GM21528 (cell line): ENCODE measurements at regions not wholly inside any gene's neighbourhood (a gene's known extent, or its start where the extent isn't known, plus 50 kb on each side); places are given as distances from the start of the nearest gene placed in this dataset.

Source experiments
- ATAC-seq: cut with Tn5 transposase; IDR thresholded peaks from one replicate; pipeline ENCODE4 v1.9.1; 2021; ENCODE audit warnings: mild to moderate bottlenecking, moderate library complexity; ENCODE audit not compliant: unreplicated experiment, low FRiP score

GRCh38 chr4:180207921-180208320, 2035.3 kb upstream of the TENM3 start:
- no peak for ATAC-seq

- ATAC-seq, result no peak
Observed at GRCh38 chr4:180217070-180217469, 2026.1 kb upstream of the TENM3 start.

DNA sequence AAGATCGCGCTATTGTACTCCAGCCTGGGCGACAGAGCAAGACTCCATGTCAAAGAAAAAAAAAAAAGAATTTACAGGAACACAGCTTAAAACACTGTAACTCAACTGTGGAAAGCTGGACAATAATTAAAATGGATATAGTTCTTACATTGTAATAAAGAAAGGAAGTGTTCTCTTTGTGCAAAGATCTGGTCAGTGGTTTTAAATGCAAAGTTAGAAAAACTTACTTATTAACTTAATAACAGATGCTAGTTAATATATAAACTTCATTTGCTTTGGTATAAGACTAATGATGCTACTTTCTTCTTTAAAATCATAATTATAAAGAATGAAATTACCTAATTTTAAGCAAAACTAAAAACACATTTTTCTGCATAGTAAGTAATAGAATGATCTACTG, 2024.1 kb upstream of the TENM3 start:
- no peak for ATAC-seq

- ATAC-seq, result no peak
Observed at GRCh38 chr4:180225977-180226376, 2017.2 kb upstream of the TENM3 start.

DNA sequence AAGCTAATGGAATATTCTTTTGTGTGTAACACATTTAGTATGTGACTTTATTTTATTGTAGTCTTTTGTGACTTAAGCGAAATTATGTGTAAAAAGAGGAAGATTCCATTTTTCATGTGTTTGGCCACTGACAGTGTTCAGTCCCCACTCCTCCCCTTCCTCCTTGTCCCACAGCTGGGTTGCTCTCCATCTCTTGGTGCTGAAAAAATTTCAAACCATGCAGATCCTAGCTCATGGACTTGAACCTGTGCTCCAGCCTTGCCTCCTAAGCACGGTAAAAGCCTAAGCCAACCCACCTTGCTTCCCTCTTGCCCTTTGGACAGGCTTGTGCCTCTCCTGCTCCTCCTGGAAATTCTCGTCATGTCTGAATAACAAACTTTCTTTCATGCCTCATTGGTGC, 2008.5 kb upstream of the TENM3 start:
- ATAC-seq, result no peak

GRCh38 chr4:180240670-180241069, 2002.5 kb upstream of the TENM3 start:
- ATAC-seq, result no peak

DNA sequence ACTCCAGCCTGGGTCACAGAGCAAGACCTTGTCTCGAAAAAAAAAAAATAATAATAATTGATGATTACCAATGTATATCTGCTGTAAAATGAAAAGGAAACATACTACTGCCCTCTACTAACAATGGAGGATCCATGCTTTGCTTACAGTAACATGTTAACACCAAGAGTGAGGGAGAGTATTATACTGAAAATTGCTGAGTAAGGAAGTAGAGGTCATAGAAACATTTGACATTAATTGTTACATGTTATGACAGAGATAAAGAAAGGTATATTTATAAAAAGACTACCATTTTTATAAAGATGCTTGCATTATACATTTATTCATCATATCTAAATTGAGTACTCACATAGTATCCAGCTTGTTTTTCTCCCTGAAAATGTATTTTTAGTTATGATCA, 1989.8 kb upstream of the TENM3 start:
- no peak for ATAC-seq

- no peak for ATAC-seq
Observed at GRCh38 chr4:180261346-180261745, 1981.9 kb upstream of the TENM3 start.

- ATAC-seq, result no peak
Observed at GRCh38 chr4:180280076-180280475, 1963.1 kb upstream of the TENM3 start.

DNA sequence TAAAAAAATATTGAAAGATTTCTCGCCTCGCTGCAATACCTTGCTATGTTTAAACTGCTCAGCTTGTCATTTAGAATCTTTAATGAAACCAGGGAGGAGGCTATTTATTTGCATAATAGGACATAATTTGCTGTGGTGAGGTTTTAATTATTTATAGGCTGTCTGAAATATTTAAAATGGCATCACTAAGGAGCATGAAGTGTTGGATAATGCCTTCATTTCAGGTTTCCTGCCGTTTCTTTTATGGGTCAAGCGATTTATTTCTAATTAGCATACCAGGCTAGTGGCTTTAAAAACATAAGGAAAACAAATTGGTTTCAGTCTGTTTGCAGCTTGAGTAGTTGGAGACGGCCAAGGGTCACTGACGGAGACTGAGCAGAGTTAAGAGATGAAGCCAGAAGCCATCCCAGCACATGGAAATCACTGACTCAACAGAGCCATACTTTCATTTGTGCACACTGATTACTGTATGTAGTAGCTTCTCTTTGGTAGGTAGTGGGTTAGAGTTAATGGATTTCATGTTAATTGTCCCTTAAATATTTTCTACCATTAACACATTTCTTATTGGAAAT, 1962.4 kb upstream of the TENM3 start:
- no peak for ATAC-seq

- ATAC-seq, result no peak
Observed at GRCh38 chr4:180281724-180282123, 1961.5 kb upstream of the TENM3 start.

DNA sequence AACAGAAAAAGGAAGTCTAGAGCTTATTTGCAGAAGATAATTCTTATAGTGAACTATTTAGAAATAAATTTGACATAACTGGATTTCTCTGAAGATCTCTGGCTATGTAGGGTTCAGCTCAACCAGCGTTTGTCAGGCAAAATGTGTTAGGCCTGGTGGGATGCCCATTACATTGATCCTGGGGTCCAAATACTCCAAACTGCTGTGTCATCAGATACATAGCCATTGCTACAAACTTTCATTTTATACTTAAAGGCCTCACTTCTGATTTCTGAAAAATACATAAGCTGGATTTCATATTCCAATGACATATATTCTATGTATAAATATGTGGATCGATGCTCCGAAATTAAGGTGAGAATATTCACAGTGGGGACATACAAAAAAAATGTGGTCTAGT, 1958.9 kb upstream of the TENM3 start:
- ATAC-seq, result no peak

GRCh38 chr4:180285796-180286195, 1957.4 kb upstream of the TENM3 start:
- no peak for ATAC-seq

DNA sequence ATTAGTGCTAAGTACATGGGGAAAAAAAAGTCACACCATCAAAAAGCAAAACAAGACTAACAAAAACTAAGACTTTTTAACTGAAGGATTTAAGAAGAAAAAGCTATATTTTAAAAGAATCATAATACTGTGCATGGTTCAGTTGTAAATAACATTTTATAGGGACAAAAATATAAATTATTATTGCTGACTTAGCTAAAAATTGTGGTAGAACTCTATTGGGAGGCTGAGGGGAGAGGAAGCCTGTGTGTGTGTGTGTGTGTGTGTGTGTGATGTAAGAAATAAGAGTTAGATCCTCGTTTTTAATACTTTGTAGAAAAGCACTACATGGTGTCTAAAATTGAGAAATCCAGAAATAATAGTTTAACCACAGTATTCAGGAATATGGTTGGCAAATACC, 1950.9 kb upstream of the TENM3 start:
- no peak for ATAC-seq

DNA sequence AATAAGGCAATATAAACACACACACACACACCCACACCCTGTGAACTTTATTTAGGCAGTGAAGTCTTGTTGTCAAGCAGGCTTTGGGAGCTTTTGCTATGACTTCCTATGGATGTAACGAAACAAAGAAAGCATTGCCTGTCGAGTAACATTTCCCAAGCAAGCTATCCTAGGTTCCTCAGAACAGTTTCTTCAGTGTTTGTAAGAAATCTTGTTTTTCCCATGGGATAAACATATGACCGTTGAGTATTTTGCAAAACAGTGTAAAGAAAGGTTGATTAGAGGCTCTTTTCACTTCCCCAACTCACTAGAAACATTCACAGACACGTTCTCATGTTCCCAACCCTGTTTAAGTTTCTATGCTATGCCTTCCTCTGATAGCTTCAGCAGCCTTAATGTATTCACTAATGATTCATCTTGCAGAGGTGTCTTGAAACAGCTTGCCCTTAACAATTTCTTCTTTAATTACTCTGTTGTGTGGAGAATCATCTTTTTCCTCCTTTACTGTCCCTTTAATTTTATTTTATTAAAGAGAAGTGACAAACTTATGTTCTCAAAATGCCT, 1947.1 kb upstream of the TENM3 start:
- no peak for ATAC-seq

GRCh38 chr4:180304321-180304720, 1938.9 kb upstream of the TENM3 start:
- no peak for ATAC-seq

DNA sequence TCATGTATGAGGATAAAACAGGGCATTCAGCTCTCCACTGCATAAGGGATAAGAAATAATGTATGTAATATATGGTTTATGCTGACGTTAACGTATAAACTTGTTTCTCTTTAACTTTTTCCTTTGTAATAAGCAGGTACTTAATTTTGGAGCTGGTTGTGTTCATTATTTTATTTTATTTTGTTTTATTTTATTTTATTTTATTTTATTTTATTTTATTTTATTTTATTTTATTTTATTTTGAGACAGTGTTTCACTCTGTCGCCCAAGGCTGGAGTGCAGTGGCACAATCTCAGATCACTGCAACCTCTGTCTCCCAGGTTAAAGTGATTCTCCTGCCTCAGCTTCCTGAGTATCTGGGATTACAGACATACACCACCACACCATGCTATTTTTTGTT, 1932.6 kb upstream of the TENM3 start:
- no peak for ATAC-seq

DNA sequence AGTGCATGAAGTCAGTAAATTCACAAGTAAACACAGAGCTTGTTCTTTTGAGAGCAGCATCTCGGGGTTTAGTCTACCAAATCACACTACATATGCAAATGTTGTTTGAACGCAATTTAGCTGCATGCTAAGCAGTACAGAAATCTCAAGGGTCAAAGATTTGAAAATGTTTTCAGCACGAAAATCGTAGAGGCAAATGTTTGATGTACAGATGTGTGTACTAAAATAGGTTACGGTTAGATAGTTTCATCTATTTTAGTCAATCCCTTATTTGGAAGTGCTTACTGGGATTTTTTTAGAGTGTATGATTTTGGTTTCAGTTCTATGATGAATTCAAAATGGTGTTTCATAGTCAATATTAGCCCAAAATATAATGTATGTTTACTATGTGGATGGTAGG, 1928.2 kb upstream of the TENM3 start:
- no peak for ATAC-seq

DNA sequence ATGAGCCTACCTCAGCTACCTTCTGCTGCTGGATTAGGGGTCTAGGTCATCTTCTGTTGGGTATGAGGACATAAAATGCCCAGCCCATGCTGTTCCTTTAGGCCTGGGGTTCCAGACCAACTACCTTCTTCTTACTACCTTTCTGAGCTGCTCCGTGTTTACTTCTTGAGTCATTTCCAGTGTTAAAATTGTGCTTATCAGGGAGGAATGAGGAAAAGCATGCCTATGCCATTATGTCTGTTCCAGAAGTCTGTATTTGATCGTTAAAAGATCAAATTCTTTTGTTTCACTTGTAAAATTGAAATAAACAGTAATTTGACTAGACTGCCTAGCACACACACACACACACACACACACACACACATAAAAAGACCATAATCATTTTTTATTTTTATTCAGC, 1912.7 kb upstream of the TENM3 start:
- no peak for ATAC-seq

GRCh38 chr4:180333162-180333561, 1910.0 kb upstream of the TENM3 start:
- ATAC-seq, result no peak

DNA sequence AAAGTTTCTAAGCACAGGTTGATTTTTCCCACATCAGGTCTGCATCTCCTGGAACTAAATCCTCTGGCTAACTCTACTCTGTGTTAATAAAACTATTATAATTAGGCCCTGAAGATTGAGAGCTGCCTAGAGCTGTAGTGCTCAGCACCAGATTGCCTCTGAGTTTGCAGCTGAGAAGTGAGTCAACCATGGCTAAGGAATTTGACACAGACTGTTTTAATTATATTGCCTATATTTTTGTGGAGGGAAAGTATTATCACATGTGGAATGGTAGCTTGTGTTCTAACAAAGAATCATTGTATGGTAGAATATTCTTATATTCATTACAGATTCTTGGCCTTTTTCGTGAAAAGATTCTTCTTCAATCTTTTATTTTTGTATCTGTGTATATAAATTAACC, 1907.6 kb upstream of the TENM3 start:
- no peak for ATAC-seq

DNA sequence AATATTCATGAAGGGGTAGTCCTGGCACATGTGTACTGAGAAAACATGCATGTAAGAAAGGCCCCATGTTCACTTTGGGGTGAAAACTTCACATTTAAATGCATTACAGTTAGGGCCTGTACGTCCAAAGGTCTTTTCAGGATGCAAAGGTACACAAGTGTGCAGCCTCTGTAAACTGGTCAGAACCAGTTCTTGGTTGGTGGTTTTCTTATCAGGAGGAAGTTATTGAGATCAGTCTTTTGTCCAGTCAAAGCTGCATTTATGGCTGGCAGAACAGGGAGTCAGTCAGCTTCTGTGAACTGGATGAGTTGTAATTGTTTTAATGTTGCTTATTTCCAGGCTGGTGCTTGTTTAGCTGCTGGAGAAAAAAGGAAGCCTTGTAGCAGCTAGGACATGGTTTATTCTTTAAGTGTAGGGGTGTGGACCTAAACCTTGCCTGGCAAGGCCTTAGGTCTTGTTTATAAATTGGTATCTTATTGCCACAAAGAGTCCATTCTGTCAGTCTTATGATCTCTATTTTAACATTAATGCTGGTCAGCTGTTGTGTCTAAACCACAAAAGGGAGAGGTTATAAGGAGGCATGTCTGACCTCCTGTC, 1906.6 kb upstream of the TENM3 start:
- no peak for ATAC-seq

DNA sequence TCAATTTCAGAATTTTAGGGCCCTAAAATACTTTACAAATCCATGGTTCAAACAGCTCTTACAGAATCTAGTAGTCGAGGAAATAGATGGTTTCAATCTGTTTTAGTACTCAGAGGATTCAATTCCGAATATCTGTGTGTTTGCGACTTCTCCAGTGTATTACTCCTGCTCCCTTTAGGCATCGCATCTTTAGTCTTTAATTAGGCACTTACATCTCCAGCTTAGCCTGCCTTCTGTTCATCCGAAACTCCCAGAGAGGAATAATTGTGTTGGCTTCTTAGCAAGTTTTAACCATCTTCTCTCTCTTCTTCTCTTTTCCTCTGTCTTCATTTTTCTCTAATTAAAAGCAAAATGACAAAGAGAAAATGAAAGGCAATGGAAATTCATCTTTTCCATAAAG, 1901.3 kb upstream of the TENM3 start:
- ATAC-seq, result no peak
